Activated CD8-positive, alpha-beta T cell treated with anti-CD3 and anti-CD28 coated beads for 36 hours (primary cell): ENCODE measurements at regions not wholly inside any gene's neighbourhood (a gene's known extent, or its start where the extent isn't known, plus 50 kb on each side); places are given as distances from the start of the nearest gene placed in this dataset.

Experiments
- ATAC-seq: fragments of 200-7000 bp; cut with Tn5 transposase; one replicate; pipeline ENCODE4 v1.10.0; 2021; ENCODE audit warnings: mild to moderate bottlenecking, moderate library complexity
- CTCF ChIA-PET: fragments of 350-600 bp; sonication (Branson Sonifier 250); formaldehyde crosslinking; loops from one replicate; lab custom pipeline; 2021; ENCODE audit warnings: antibody characterized with exemption; lab: Charles Lee
- POLR2A ChIA-PET: fragments of 350-600 bp; sonication (Branson Sonifier 250); formaldehyde crosslinking; loops from one replicate; lab custom pipeline; 2021; ENCODE audit warnings: antibody characterized with exemption; lab: Charles Lee
- DNase-seq: peaks from one replicate; pipeline ENCODE4 v3.0.0-alpha.2; 2020
- H3K27ac Mint-ChIP-seq: one replicate; pipeline ENCODE4 v1.8.0; 2021; ENCODE audit warnings: mild to moderate bottlenecking, mixed read lengths
- H3K27me3 Mint-ChIP-seq: one replicate; pipeline ENCODE4 v1.8.0; 2021; ENCODE audit warnings: mixed read lengths
- H3K36me3 Mint-ChIP-seq: one replicate; pipeline ENCODE4 v1.8.0; 2021; ENCODE audit warnings: low read depth, mixed read lengths
- H3K4me1 Mint-ChIP-seq: one replicate; pipeline ENCODE4 v1.8.0; 2021; ENCODE audit warnings: low read depth, mixed read lengths
- H3K4me3 Mint-ChIP-seq: one replicate; pipeline ENCODE4 v1.8.0; 2021; ENCODE audit warnings: mild to moderate bottlenecking, moderate library complexity, mixed read lengths
- H3K9me3 Mint-ChIP-seq: one replicate; pipeline ENCODE4 v1.8.0; 2021; ENCODE audit warnings: mixed read lengths
- CTCF ChIP-seq: fragments of 200-600 bp; IDR thresholded peaks from one replicate; pipeline ENCODE4 v1.8.0; 2022; ENCODE audit warnings: antibody characterized with exemption, mild to moderate bottlenecking
- intact Hi-C: fragments of 100-400 bp; cut with micrococcal nuclease; formaldehyde crosslinking; loops from one replicate; pipeline ENCODE4 v1.10.0; 2022

GRCh38 chr3:4904811-4905695 lies 74.2 kb upstream of the BHLHE40 start:
- no peak overlapping the region for H3K27ac Mint-ChIP-seq
- TF ChIP-seq CTCF = no peak
- ChIA-PET POLR2A (interaction anchor here (0.8 to 1.7 kb wide), 3 partner anchors 34 to 73 kb away, joined by 3 to 7 read pairs (median 3); no protein-coding TSS in a partner anchor), CTCF (interaction anchor here (0.8 to 2.8 kb wide), 7 partner anchors 18 to 194 kb away, joined by 3 to 8 read pairs (median 3); partner anchors contain the start of gene BHLHE40)
- intact Hi-C loops = loop anchor here (5.0 to 10.0 kb wide), 3 partner anchors 72 to 183 kb away; partner anchors contain the start of gene BHLHE40
- peaks cover 75% of the 10 kb centered on the region for H3K4me1 Mint-ChIP-seq
- ATAC-seq (no peak), DNase-seq (no peak)
- no peaks in the 10 kb centered on the region for H3K27me3 Mint-ChIP-seq
- H3K9me3 Mint-ChIP-seq = no peaks in the 10 kb centered on the region
- peaks cover 2% of the 10 kb centered on the region for H3K36me3 Mint-ChIP-seq
- no peak overlapping the region for H3K4me3 Mint-ChIP-seq

- Mint-ChIP-seq H3K27ac (no peak overlapping the region), H3K36me3 (peaks cover 2% of the 10 kb centered on the region), H3K4me1 (peaks cover 68% of the 10 kb centered on the region), H3K4me3 (no peak overlapping the region), H3K9me3 (no peaks in the 10 kb centered on the region), H3K27me3 (no peaks in the 10 kb centered on the region)
- ChIA-PET CTCF (interaction anchor here (0.8 to 2.8 kb wide), 5 partner anchors 17 to 195 kb away, joined by 3 to 8 read pairs (median 4); partner anchors contain the start of gene BHLHE40), POLR2A (interaction anchor here (1.0 to 2.1 kb wide), 4 partner anchors 53 to 75 kb away, joined by 3 to 9 read pairs (median 4); partner anchors contain the start of gene BHLHE40)
- TF ChIP-seq CTCF = no peak
- intact Hi-C loops = loop anchor here (5.0 to 10.0 kb wide), 3 partner anchors 71 to 184 kb away; partner anchors contain the start of gene BHLHE40
- ATAC-seq = peak; percentile 73
- peak; percentile 35 for DNase-seq
Observed at GRCh38 chr3:4906107-4906621, 73.1 kb upstream of the BHLHE40 start.

- intact Hi-C loops = loop anchor here (5.0 to 10.0 kb wide), 3 partner anchors 70 to 185 kb away; partner anchors contain the start of gene BHLHE40
- ATAC-seq = no peak
- Mint-ChIP-seq H3K27ac (no peak overlapping the region), H3K4me1 (peaks cover 65% of the 10 kb centered on the region), H3K4me3 (no peak overlapping the region), H3K9me3 (no peaks in the 10 kb centered on the region), H3K27me3 (no peaks in the 10 kb centered on the region), H3K36me3 (peaks cover 2% of the 10 kb centered on the region)
- no peak for TF ChIP-seq CTCF
- CTCF ChIA-PET = interaction anchor here (0.8 to 1.8 kb wide), 2 partner anchors 73 to 195 kb away, joined by 3 to 5 read pairs; no protein-coding TSS in a partner anchor
- no peak for DNase-seq
- POLR2A ChIA-PET = interaction anchor here (1.0 to 2.1 kb wide), 5 partner anchors 16 to 75 kb away, joined by 3 to 9 read pairs (median 4); partner anchors contain the start of gene BHLHE40
Observed at GRCh38 chr3:4907050-4907449, 72.2 kb upstream of the BHLHE40 start.

- DNase-seq = peak; percentile 41
- no peak for TF ChIP-seq CTCF
- H3K4me1 Mint-ChIP-seq = peaks cover 59% of the 10 kb centered on the region
- H3K4me3 Mint-ChIP-seq = peak overlapping the region; percentile 3
- H3K9me3 Mint-ChIP-seq = peaks cover 2% of the 10 kb centered on the region
- no peaks in the 10 kb centered on the region for H3K27me3 Mint-ChIP-seq
- peak overlapping the region; percentile 85 for H3K27ac Mint-ChIP-seq
- intact Hi-C loops = loop anchor here (5.0 to 10.0 kb wide), 3 partner anchors 69 to 186 kb away; partner anchors contain the start of gene BHLHE40
- POLR2A ChIA-PET = interaction anchor here (1.0 to 2.1 kb wide), 7 partner anchors 16 to 102 kb away, joined by 3 to 9 read pairs (median 4); partner anchors contain the start of gene BHLHE40
- CTCF ChIA-PET = interaction anchor here (0.8 to 1.8 kb wide), 5 partner anchors 51 to 196 kb away, joined by 3 to 6 read pairs (median 3); no protein-coding TSS in a partner anchor
- ATAC-seq = peak; percentile 38
- H3K36me3 Mint-ChIP-seq = peaks cover 2% of the 10 kb centered on the region
Observed at GRCh38 chr3:4907643-4908432, 71.4 kb upstream of the BHLHE40 start.
